H9 (cell line): ENCODE measurements at regions not wholly inside any gene's neighbourhood (a gene's known extent, or its start where the extent isn't known, plus 50 kb on each side); places are given as distances from the start of the nearest gene placed in this dataset.
A peak's percentile ranks its signal among the peaks of the same experiment; 100 is the strongest.

Experiments used
- DNase-seq: peaks from one replicate; pipeline ENCODE4 v3.0.0-alpha.2; 2017
- H2AFZ ChIP-seq: one replicate; pipeline ENCODE4 v1.6.1; 2013; ENCODE audit warnings: mild to moderate bottlenecking, low read length, control low read depth, moderate library complexity
- H2AK5ac ChIP-seq: 2 replicates; pipeline ENCODE4 v1.6.1; 2013; ENCODE audit warnings: low read length, control low read depth, mixed read lengths; ENCODE audit not compliant: insufficient read length
- H2BK120ac ChIP-seq: one replicate; pipeline ENCODE4 v1.6.1; 2013; ENCODE audit warnings: low read depth, mild to moderate bottlenecking, low read length, control low read depth, inconsistent platforms; ENCODE audit not compliant: poor library complexity, severe bottlenecking
- H2BK12ac ChIP-seq: 2 replicates; pipeline ENCODE4 v1.6.1; 2013; ENCODE audit warnings: low read length, control low read depth, mixed read lengths, low read depth; ENCODE audit not compliant: insufficient read length
- H2BK15ac ChIP-seq: 2 replicates; pipeline ENCODE4 v1.6.1; 2013; ENCODE audit warnings: low read depth, low read length, control low read depth
- H2BK20ac ChIP-seq: one replicate; pipeline ENCODE4 v1.6.1; 2013; ENCODE audit warnings: low read depth, mild to moderate bottlenecking, low read length, control low read depth, inconsistent platforms; ENCODE audit not compliant: poor library complexity, severe bottlenecking
- H2BK5ac ChIP-seq: 2 replicates; pipeline ENCODE4 v1.6.1; 2013; ENCODE audit warnings: low read length, control low read depth, mixed read lengths; ENCODE audit not compliant: insufficient read length
- H3K14ac ChIP-seq: 2 replicates; pipeline ENCODE4 v1.6.1; 2013; ENCODE audit warnings: low read length, control low read depth; ENCODE audit not compliant: insufficient read depth
- H3K18ac ChIP-seq: 2 replicates; pipeline ENCODE4 v1.6.1; 2013; ENCODE audit warnings: low read depth, mild to moderate bottlenecking, mixed read lengths, low read length, control low read depth; ENCODE audit not compliant: insufficient read length
- H3K23ac ChIP-seq: 2 replicates; pipeline ENCODE4 v1.6.1; 2013; ENCODE audit warnings: low read length, control low read depth, mixed read lengths, low read depth; ENCODE audit not compliant: insufficient read length
- H3K23me2 ChIP-seq: 2 replicates; pipeline ENCODE4 v1.6.1; 2013; ENCODE audit warnings: low read depth, mild to moderate bottlenecking, mixed read lengths, low read length, control low read depth; ENCODE audit not compliant: insufficient read length, poor library complexity, severe bottlenecking
- H3K27ac ChIP-seq: 2 replicates; pipeline ENCODE4 v1.5.1; 2013; ENCODE audit warnings: low read length, control low read depth, mixed read lengths, low read depth; ENCODE audit not compliant: insufficient read length
- H3K27me3 ChIP-seq: 2 replicates; pipeline ENCODE4 v1.6.1; 2013; ENCODE audit warnings: low read length, control low read depth, inconsistent platforms; ENCODE audit not compliant: insufficient read depth
- H3K4ac ChIP-seq: 2 replicates; pipeline ENCODE4 v1.6.1; 2013; ENCODE audit warnings: low read depth, mild to moderate bottlenecking, control low read depth, inconsistent platforms, low read length, moderate library complexity
- H3K4me1 ChIP-seq: 2 replicates; pipeline ENCODE4 v1.6.1; 2013; ENCODE audit warnings: low read length, control low read depth, inconsistent platforms; ENCODE audit not compliant: insufficient read depth
- H3K4me2 ChIP-seq: 2 replicates; pipeline ENCODE4 v1.6.1; 2013; ENCODE audit warnings: low read length, control low read depth, mixed read lengths; ENCODE audit not compliant: insufficient read length, insufficient read depth
- H3K56ac ChIP-seq: 2 replicates; pipeline ENCODE4 v1.6.1; 2013; ENCODE audit warnings: low read depth, mild to moderate bottlenecking, mixed read lengths, low read length, control low read depth; ENCODE audit not compliant: insufficient read length
- H3K79me1 ChIP-seq: 2 replicates; pipeline ENCODE4 v1.6.1; 2013; ENCODE audit warnings: low read depth, mild to moderate bottlenecking, moderate library complexity, low read length, control low read depth, inconsistent platforms; ENCODE audit not compliant: insufficient read depth, poor library complexity, severe bottlenecking
- H3K79me2 ChIP-seq: 2 replicates; pipeline ENCODE4 v1.6.1; 2013; ENCODE audit warnings: low read length, control low read depth, inconsistent platforms; ENCODE audit not compliant: insufficient read depth
- H3K9ac ChIP-seq: 2 replicates; pipeline ENCODE4 v1.6.1; 2013; ENCODE audit warnings: low read length, control low read depth, mixed read lengths; ENCODE audit not compliant: insufficient read length; ENCODE audit errors: extremely low read depth
- H3K9me3 ChIP-seq: one replicate; pipeline ENCODE4 v1.6.1; 2013; ENCODE audit warnings: low read depth, low read length, inconsistent platforms; ENCODE audit not compliant: control insufficient read depth
- H3T11ph ChIP-seq: one replicate; pipeline ENCODE4 v1.6.1; 2013; ENCODE audit warnings: mild to moderate bottlenecking, low read length, control low read depth, inconsistent platforms
- H4K20me1 ChIP-seq: one replicate; pipeline ENCODE4 v1.6.1; 2013; ENCODE audit not compliant: control insufficient read depth, insufficient read length, insufficient read depth
- H4K5ac ChIP-seq: 2 replicates; pipeline ENCODE4 v1.6.1; 2013; ENCODE audit warnings: low read depth, mild to moderate bottlenecking, mixed read lengths, low read length, control low read depth; ENCODE audit not compliant: insufficient read length
- H4K8ac ChIP-seq: replicated peaks from 2 replicates; pipeline ENCODE4 v1.6.1; 2013; ENCODE audit warnings: low read length, control low read depth, mixed read lengths, low read depth; ENCODE audit not compliant: insufficient read length
- H4K91ac ChIP-seq: 2 replicates; pipeline ENCODE4 v1.6.1; 2013; ENCODE audit warnings: low read depth, mild to moderate bottlenecking, moderate library complexity, mixed read lengths, low read length, control low read depth; ENCODE audit not compliant: insufficient read length
- H3K27ac Mint-ChIP-seq, 3 experiments: 2 replicates in 2 of 3; 3 replicates in 1 of 3; pipeline ENCODE4 v1.8.0; 2020 to 2021; ENCODE audit warnings: mixed read lengths in 3 of 3, mild to moderate bottlenecking in 1 of 3, moderate library complexity in 1 of 3
- H3K27me3 Mint-ChIP-seq: 2 replicates; pipeline ENCODE4 v1.8.0; 2021; ENCODE audit warnings: low read depth, mild to moderate bottlenecking, moderate library complexity, mixed read lengths
- H3K36me3 Mint-ChIP-seq, 3 experiments: 2 replicates in 2 of 3; 3 replicates in 1 of 3; pipeline ENCODE4 v1.8.0; 2020 to 2021; ENCODE audit warnings: low read depth in 3 of 3, mixed read lengths in 3 of 3; ENCODE audit not compliant: insufficient read depth in 1 of 3
- H3K4me1 Mint-ChIP-seq, 2 experiments: 2 replicates each; pipeline ENCODE4 v1.8.0; 2020; ENCODE audit warnings: mixed read lengths in 2 of 2
- H3K4me3 Mint-ChIP-seq, 2 experiments: 2 replicates in 1 of 2; 3 replicates in 1 of 2; pipeline ENCODE4 v1.8.0; 2020 to 2021; ENCODE audit warnings: mild to moderate bottlenecking in 2 of 2, mixed read lengths in 2 of 2, moderate library complexity in 1 of 2
- H3K9me3 Mint-ChIP-seq, 2 experiments: 2 replicates in 1 of 2; 3 replicates in 1 of 2; pipeline ENCODE4 v1.8.0; 2020; ENCODE audit warnings: mild to moderate bottlenecking in 2 of 2, mixed read lengths in 2 of 2, moderate library complexity in 1 of 2
- WGBS: extraction: QIAGEN DNeasy Blood & Tissue Kit; methylation state at CpG from one replicate; pipeline ENCODE4 v1.1.7; 2013; ENCODE audit warnings: missing lambda C conversion rate, low lambda C conversion rate, mixed read lengths; ENCODE audit not compliant: insufficient read length; ENCODE audit errors: extremely low coverage; 5-methylcytosine and 5-hydroxymethylcytosine counted together
- TF ChIP-seq, protein P1 (sequence below): fragments of 200-600 bp; sonication (generic); conservative IDR thresholded peaks from 3 replicates; pipeline ENCODE4 v1.8.0; 2021; ENCODE audit warnings: antibody characterized with exemption, mild to moderate bottlenecking

DNA sequence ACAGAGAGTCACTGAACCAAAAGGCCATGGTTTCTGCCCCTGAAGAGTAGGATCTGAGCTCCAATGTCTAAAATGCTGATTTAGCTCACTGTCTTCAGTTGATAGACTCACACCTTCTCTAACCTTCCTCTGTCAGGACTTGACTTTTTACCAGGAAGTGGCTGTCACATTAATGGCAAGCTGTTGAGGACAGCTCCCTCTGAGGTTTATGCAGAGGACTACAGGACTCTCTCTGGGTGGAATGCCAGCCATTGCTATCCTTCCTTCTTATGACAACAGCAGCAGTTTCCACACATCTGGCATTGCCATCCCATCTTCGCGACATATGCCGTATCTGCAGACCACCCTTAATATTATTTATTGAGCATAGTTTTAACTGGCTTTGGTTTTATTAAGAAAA, 103.8 kb upstream of the PRICKLE2 start:
- H3K9me3 Mint-ChIP-seq = peaks cover 0 to 2% of the 10 kb centered on the region in 2 experiments; a peak in 1 of 5 replicates
- Histone ChIP-seq H3K23ac (no peak overlapping the region), H3K56ac (no peak overlapping the region), H3K23me2 (no peaks in the 10 kb centered on the region), H2BK20ac (no peak overlapping the region), H2BK12ac (no peak overlapping the region), H3K4me2 (no peak overlapping the region), H3K79me2 (no peaks in the 10 kb centered on the region), H3K27me3 (no peaks in the 10 kb centered on the region), H4K5ac (no peak overlapping the region), H4K8ac (no peak overlapping the region), H3K9me3 (no peaks in the 10 kb centered on the region), H4K91ac (no peak overlapping the region), H2AFZ (no peak overlapping the region), H2BK15ac (no peak overlapping the region), H4K20me1 (no peaks in the 10 kb centered on the region), H3K4ac (no peak overlapping the region), H2AK5ac (no peak overlapping the region), H3K18ac (no peak overlapping the region), H3K14ac (no peak overlapping the region), H3K9ac (no peak overlapping the region), H2BK5ac (no peak overlapping the region), H3K4me1 (no peaks in the 10 kb centered on the region), H2BK120ac (no peak overlapping the region), H3K79me1 (no peaks in the 10 kb centered on the region), H3T11ph (no peak overlapping the region), H3K27ac (no peak overlapping the region)
- no peak overlapping the region for H3K4me3 Mint-ChIP-seq
- TF ChIP-seq, protein P1, sequence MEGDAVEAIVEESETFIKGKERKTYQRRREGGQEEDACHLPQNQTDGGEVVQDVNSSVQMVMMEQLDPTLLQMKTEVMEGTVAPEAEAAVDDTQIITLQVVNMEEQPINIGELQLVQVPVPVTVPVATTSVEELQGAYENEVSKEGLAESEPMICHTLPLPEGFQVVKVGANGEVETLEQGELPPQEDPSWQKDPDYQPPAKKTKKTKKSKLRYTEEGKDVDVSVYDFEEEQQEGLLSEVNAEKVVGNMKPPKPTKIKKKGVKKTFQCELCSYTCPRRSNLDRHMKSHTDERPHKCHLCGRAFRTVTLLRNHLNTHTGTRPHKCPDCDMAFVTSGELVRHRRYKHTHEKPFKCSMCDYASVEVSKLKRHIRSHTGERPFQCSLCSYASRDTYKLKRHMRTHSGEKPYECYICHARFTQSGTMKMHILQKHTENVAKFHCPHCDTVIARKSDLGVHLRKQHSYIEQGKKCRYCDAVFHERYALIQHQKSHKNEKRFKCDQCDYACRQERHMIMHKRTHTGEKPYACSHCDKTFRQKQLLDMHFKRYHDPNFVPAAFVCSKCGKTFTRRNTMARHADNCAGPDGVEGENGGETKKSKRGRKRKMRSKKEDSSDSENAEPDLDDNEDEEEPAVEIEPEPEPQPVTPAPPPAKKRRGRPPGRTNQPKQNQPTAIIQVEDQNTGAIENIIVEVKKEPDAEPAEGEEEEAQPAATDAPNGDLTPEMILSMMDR = peak; percentile 45; the same call in 2 of the 3 replicates
- no peak overlapping the region for H3K27ac Mint-ChIP-seq
- peaks cover 0 to 4% (median 0%) of the 10 kb centered on the region in 3 experiments; a peak in 2 of 7 replicates for H3K36me3 Mint-ChIP-seq
- no peak for DNase-seq
- WGBS = no CpG with 5 or more reads among the region's 3 CpGs
- no peaks in the 10 kb centered on the region for H3K27me3 Mint-ChIP-seq
- peaks cover 11 to 12% of the 10 kb centered on the region in 2 experiments for H3K4me1 Mint-ChIP-seq
